ENCODE measurements at regions not wholly inside any gene's neighbourhood (a gene's known extent, or its start where the extent isn't known, plus 50 kb on each side); places are given as distances from the start of the nearest gene placed in this dataset.
"Not testable (repeated sequence)": the region's sequence is repeated elsewhere in the genome, so short reads cannot be mapped to it uniquely, and the experiment has no call there.

DNA sequence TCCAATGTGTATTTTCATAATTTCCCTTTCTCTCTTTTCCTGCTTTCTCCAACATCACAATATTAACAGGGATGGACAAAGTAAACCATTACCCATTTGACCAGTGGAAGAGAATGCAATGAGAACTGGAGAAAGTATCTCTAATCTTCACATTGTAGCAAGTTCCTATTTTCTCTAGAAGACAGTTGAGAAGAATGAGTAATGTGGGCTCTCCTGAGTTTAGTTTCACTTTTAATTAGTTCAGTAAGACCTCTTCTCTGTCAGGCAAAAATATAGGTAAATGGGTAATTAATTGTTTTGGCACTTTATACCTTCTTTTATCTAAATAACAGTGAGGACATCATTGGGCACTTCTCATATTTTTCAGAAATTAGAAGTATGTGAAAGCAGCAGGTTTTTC, 602.0 kb downstream of the GLUD2 start:
- DNase-seq (ENCODE audit: low read depth): no peak

DNA sequence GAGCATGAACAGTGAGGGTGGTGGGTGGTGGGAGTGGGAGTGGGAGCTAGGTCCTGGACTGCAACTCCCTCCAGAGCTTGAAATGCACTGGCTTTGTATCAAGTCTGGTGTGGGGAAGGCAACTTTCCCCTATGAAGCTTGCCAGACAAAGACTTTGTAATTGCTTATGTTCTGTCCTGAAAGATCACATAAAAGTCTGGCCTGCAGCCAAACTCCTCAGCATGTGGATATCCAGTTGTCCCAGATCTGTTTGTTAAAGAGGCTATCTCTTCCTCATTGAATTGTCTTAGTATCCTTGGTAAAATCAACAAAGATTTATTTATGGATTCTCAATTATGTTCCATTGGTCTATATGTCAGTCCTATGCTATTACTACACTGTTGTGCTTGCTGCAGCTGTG, 607.9 kb downstream of the GLUD2 start:
- no peak for DNase-seq (ENCODE audit: low read depth)

DNA sequence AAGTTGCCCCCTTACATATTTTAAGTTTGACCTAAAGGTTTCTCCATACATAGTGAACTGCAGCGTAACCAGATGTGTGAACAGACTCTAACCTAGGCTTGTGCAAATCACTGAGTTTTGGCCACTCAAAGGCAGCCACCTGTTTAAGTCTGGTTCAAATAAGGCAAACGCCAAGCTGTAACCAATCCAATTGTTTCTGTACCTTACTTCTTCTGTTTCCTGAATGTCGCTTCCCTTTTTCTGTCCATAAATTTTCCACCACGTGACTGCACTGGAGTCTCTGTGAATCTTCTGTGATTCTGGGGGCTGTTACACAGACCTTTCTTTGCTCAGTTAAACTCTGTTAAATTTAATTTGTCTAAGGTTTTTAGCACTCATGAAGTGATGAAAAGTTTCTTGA, 618.8 kb downstream of the GLUD2 start:
- DNase-seq (ENCODE audit: low read depth): no peak

DNA sequence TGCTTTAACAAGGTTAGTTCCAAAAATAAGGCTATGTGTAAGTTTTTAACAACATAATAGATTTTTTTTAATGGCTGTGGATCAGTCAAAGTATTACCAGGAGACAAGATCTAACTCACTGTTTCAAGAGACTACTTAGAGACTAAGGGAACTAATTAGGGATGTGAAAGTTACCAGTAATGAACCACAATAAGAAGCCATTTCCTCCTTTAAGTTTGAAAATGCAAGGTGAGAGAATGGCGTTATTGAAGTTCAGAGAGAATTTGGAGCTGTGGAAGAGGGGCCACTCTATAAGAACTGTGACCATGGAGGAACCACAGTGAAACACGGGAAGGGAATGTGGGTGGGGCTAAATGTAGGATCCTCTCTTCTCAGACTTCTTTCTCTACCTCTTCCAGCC, 624.2 kb downstream of the GLUD2 start:
- no peak for DNase-seq (ENCODE audit: low read depth)

DNA sequence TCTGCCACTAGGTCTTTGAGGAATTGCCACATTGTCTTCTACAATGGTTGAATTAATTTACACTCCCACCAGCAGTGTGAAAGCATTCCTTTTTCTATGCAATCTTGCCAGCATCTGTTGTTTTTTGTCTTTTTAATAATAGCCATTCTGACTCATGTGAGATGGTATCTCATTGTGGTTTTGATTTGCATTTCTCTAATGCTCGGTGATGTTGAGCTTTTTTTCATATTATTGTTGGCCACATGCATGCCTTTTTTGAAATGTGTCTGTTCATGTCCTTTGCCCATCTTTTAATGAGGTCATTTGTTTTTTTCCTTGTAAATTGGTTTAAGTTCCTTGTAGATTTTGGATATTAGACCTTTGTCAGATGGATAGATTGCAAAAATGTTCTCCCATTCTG, 661.8 kb downstream of the GLUD2 start:
- not testable (repeated sequence) for DNase-seq (ENCODE audit: low read depth)

DNA sequence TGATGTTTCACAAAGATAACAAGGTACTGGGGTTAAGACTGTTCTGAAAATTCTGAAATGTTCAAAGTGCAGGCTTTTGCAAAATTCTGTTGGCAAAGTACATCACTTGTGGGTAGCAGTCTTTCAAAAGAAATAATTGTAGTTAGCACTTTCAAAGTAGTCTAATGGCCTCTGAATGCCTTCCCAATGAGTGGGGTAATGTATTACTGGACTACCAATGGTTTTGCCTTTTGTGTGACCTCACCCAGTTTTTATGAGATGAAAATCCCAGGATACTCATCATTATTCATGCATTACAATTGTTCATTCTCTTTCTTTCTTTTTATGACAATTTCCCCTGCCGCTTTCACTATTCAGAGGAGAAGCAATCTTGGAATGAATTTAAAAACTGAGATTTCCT, 686.1 kb downstream of the GLUD2 start:
- no peak for DNase-seq (ENCODE audit: low read depth)

DNA sequence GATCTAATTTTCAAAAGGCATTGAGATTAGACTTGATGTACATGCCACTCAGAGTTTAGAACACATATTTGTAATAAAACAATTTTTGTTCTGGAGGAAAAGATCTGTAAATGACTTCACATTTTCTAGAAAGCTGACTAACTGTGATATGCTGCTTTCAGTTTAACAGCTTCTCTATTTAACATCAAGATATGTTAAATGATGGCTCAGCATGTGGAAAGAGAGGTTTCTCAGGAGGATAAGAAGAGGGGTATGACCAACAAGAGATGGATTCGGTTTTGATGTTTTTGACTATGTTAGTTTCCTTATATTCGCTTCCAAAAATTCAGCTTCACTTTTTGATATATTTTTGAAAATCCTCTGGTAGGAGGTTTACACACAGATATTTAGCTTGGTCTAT, 698.7 kb downstream of the GLUD2 start:
- DNase-seq (ENCODE audit: low read depth): no peak

DNA sequence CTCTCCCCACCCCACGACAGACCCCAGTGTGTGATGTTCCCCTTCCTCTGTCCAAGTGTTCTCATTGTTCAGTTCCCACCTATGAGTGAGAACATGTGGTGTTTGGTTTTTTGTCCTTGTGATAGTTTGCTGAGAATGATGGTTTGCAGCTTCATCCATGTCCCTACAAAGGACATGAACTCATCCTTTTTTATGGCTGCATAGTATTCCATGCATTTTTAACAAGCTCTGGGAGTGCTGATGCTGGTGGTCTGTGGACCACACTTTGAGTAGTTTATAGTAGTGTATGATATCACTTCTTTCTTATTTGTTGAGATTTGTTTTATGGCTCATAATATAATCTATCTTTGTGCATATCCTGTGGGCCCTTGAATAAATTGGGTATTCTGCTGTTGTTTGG, 706.2 kb downstream of the GLUD2 start:
- DNase-seq (ENCODE audit: low read depth): not testable (repeated sequence)

DNA sequence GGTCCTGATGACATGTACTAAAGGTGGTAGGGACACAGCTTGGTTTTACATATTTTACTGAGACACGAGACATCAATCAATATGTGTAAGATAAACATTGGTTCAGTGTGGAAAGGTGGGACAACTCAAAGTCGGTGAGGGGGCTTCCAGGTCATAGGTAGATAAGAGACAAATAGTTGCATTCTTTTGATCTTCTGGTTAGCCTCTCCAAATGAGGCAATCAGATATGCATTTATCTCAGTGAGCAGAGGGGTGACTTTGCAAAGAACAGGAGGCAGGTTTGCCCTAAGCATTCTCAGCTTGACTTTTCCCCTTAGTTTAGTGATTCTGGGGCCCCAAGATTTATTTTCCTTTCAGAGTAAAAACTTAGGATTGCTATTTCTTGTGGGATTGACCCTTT, 706.9 kb downstream of the GLUD2 start:
- DNase-seq (ENCODE audit: low read depth): no peak

DNA sequence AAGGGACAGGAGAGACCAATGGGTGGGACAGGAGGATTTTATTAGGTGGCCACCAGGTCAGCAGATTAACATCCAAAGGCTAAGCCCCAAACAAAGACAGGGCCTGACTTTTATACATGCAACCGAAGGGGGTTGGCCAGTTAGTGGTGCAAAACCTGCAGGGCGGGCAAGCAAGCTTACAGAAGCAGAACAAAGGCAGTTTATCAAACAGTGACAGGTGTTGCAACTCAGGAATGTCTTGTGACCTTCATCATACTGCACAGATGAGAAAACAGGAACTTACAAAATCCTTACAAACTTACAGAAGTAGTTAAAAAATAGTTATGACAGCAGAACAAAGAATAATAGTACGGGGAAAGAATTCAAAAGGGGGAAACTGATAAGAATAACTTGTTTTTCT, 708.1 kb downstream of the GLUD2 start:
- no peak for DNase-seq (ENCODE audit: low read depth)

DNA sequence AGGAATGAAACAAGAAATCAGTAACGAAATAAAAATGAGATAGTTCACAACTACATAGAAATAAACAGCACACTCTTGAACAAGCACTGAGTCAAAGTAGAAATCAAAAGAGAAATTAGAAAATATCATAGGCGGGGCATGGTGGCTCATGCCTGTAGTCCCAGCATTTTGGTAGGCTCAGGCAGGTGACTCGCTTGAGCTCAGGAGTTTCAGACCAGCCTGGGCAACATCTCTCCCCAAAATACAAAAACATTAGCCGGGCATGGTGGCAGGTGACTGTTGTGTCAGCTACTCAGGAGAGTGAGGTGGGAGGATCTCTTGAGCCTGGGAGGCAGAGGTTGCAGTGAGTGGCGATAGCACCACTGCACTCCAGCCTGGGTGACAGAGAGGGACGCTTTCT, 714.4 kb downstream of the GLUD2 start:
- DNase-seq (ENCODE audit: low read depth): no peak

DNA sequence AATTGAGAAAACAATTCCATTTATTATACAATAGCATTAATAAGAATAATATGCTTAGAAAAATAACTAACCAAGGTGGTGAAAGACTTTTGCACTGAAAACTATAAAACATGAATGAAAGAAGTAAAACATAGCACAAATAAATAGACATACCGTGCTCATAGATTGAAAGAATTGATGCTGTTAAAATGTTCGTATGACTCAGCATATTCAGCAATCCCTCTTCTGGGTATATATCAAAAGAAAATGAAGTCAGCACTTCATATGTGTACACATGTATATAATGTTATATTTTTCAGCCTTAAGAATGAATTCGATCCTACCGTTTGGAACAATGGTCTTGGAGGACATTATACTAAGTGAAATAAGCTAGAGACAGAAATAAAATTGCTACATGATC, 716.3 kb downstream of the GLUD2 start:
- DNase-seq (ENCODE audit: low read depth): no peak

DNA sequence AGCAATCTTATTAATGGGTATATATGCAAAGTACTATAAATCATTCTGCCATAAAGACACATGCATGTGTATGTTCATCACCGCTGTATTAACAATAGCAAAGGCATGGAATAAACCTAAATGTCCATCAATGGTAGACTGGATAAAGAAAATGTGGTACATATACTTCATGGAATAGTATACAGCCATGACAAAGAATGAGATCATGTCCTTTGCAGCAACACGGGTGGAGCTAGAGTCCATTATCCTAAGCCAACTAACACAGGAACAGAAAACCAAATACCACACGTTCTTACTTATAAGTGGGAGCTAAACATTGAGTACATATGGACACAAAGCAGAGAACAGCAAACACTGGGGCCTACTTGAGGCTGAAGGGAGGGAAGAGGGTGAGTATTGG, 720.8 kb downstream of the GLUD2 start:
- not testable (repeated sequence) for DNase-seq (ENCODE audit: low read depth)

DNA sequence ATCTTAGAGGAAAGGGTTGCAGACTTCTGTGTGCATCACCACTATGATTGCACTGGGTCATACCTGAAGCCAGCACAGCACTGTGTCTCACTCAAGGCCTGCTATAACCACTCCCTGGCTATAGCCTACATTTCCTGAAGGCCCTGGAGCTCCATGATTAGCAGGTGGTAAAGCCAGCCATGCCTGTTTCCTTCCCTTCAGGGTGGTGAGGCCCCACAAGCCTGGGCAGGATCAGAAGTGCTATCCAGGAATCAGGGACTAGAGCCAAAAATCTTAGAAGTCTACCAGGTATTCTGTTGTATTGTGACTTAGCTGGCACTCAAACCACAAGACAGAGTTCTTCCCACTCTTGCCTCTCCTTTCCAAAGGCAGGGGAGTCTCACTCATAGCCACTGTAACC, 734.6 kb downstream of the GLUD2 start:
- DNase-seq (ENCODE audit: low read depth): no peak

DNA sequence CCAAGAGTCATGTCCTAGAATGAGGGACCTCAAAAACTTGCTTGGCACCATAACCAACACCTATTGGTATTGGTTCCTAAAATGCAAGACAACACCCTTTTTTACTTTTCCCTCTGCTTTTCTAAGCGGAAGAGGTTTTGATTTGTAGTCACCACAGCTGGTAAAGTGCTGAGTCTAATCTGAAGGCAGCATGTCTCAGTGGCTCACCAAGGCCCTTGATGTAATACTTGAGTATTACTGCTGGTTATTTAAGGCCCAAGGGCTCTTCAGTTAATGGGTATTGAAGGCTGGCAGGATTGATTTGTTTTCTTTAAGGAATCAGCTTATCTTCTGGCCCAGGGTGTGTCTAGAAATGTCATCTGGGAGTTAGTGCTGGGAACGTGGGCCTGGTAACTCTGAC, 735.1 kb downstream of the GLUD2 start:
- DNase-seq (ENCODE audit: low read depth): no peak

DNA sequence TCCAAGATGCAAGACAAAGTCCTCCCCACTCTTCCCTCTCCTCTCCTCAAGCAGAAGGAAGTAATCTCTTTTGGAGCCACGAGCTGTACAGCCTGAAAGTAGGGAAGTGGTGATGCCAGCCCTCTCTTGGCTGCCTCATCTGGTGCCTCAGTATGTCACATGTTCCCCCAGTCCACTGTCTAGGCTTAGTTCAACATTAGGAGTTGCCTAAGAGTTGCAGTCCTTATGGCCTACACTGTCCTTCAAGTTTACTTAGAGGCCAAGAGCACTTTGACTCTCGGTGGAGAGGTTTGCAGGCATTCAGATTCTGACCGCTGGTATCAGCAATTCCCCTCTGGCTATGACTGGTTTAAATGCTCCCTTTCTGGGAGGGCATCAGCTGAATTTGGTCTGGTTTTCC, 735.6 kb downstream of the GLUD2 start:
- no peak for DNase-seq (ENCODE audit: low read depth)

DNA sequence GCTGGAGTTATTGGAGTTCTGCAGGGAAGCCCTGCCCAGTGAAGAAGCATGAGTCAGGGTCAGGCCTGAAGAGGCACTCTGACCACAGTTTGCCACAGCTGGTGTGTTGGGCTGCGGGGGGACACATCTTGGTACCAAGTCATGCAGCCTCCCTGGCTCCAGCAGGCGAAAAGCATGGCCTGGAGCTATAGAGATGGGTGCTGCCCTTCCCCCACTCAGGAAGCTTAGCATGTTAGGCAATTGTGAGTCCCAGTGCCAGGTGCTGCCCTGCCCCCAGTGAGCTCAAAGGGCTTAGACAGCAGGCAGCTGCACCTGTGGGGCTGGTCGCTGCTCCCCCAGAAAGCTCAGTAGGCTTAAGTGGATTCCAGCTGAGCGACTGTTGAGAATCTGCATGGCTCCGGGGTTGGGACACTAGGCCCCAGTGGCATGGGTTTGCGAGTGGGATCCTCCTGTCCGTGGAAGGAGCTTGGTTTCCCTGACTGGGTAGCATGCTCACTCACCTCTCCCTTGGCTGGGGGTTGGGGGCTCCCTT, 755.5 kb downstream of the GLUD2 start:
- DNase-seq (ENCODE audit: low read depth): no peak

DNA sequence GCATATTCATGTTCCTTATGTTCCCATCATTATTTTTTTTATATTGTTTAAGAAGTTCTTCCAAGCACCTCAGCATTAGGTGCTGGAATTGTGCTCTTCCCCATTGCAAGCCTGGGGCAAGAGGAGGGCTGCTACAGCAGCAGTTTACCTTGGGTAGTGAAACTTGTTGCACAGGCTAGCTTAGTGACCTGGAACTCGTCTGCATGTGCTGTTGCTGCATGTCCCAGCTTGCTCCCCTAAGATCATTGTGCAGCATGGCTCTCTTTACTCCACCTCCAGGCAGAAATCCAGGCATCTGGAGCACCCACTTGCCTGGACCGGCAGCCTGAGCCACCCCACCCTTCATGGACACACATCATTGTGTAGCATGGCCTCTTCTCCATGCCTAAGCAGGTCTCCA, 776.0 kb downstream of the GLUD2 start:
- DNase-seq (ENCODE audit: low read depth): no peak

DNA sequence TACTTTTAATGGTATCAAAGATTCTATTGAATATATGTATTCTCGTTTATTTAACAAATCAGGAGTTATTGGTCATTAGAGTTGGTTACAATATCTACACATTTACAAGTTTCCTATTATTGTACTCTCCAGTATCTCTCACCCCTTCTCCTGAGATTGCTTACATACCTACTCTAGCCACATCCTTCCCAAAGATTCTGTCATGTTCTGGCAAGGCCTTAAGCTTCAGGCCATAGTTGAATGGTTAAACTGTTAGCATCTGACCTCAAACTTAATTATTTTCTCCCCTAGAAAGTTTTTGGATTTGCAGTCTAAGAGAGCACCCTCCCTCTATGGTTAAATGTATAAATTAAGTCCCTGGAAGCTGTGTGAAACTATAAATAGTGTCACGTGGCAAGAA, 784.2 kb downstream of the GLUD2 start:
- DNase-seq (ENCODE audit: low read depth): no peak

DNA sequence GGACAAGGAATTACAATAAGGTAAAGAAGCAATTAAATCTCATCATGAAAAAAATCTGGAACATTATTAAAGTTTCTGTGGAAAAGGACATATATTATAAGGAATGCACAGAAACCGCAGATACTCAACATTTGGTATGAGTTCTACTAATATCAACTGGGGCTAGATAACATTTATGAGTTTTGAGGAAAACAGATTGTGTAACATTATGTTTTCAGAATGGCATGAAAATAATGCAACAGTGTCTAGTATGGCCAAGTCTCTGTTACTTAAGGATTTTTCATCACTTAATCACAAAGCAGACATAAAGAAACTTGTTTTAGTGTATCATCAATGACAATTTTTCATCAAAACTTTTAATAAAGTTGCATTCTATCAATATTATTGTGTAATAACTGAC, 785.0 kb downstream of the GLUD2 start:
- no peak for DNase-seq (ENCODE audit: low read depth)

DNA sequence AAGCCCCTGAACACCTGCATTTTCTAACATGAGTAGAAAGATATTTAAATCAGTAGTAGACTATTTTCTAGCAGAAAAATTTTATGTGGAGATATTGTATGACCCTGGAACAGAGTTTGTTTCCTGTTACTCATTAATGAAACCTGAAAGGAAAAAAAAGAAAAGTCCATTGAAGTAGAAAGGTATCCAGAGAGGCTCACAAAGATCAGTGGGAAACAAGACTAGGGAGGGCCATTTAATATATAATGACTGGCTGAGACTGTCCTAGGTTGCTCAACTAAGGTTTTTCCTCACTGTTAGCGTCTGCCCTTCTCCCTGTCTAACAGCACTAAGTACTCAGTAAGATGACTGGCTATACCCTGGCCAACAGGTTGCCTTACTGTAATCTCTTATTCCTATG, 788.6 kb downstream of the GLUD2 start:
- DNase-seq (ENCODE audit: low read depth): no peak

DNA sequence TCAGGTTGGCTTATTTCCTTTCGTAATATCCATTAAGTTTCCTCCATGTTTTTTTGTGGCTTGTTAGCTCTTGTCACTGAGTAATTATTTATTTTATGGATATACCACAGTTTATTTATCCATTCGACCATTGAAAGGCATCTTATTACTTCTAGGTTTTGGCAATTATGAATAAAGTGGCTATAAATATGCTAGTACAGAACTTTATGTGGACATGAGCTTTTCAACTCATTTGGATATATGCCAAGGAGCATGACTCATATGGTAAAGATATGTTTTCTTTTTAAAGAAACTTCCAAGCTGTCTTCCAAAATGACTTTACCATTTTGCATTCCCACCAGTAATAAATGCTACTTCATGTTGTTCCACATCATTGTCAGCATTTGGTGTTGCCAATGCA, 803.6 kb downstream of the GLUD2 start:
- DNase-seq (ENCODE audit: low read depth): no peak

DNA sequence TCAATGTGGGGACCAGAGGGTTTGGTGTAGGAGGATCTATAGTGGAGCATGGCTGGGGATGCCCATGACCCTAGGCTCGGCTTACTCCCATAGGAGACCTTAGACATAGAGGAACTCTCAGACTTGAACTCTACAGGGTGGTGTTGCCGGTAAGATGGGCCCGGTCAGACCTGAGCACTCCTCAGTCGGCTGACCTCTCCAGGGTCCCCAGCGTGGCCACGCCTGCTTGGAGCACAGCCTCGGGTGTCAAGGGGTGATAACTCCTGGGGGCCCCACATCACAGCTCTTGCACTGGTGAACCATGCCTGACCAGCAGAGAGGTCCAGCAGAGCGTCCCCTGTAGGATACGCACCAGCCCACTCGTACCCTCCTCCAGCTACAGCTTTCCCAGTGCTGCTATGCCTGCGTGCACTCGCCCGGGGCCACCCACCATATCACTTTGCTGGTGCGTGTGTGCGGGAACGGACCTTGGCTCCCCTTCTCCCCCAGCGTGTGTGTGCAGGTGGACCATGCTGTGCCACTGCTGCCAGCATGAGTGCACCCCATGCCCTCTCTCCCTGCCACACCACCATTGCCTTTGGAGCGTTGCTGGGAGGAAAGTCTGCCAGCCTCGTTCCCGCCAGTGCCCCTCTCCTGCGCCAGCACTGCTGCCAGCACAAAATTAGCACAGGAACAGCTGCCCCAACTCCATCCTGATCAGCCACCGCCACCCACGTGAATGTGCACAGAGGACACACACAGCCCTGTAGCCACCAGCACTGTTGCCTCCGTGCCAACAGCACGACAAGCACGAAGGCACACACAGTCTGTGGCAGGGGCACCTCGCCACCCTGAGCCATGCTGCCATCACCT, 806.6 kb downstream of the GLUD2 start:
- no peak for DNase-seq (ENCODE audit: low read depth)

DNA sequence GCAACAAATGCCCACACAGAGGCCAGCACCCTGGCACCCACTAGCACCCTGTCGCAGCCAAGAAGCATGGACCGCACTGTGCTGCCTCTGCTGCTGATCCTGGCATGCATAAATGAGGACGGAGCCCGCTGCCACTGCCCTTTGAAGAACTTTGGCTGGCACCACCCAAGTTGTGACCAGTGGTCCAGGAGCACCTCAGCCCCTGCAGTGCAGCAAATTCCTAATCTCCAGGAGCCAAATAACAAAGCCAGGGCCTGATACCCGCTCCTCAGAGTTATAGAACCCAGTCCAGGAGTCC, 807.2 kb downstream of the GLUD2 start:
- no peak for DNase-seq (ENCODE audit: low read depth)

Data from stimulated activated CD8-positive, alpha-beta memory T cell treated with anti-CD3 and anti-CD28 coated beads, Interleukin-12 subunit alpha, Interleukin-12 subunit beta, amount 100 ng/mL, for 1 hour (primary cell).